K562 (cell line): ENCODE measurements at regions not wholly inside any gene's neighbourhood (a gene's known extent, or its start where the extent isn't known, plus 50 kb on each side); places are given as distances from the start of the nearest gene placed in this dataset.

Experiments
- ATAC-seq: fragments of 200-7000 bp; cut with Tn5 transposase; 3 replicates; pipeline ENCODE4 v1.9.1; 2020; ENCODE audit warnings: moderate library complexity
- BruUV-seq: library from RNA; stranded (reverse); fragments of 400-500 nt; replicated peaks from 2 replicates; lab custom pipeline; 2021; lab: Mats Ljungman, UMichigan
- CTCF ChIA-PET: fragments of 300-600 bp; formaldehyde crosslinking; extraction: SDS; loops from one replicate; lab custom pipeline; 2021; ENCODE audit warnings: low intra/inter-chr PET ratio; lab: Yijun Ruan, JAX
- POLR2A ChIA-PET: fragments of 300-600, 350-650 bp; sonication (Branson Sonifier 250); formaldehyde crosslinking; extraction: SDS; loops from one replicate; lab custom pipeline; 2021; ENCODE audit warnings: antibody characterized with exemption, inconsistent platforms; lab: Yijun Ruan, JAX
- DNase-seq, 4 experiments: peaks; one replicate each; pipeline versions ENCODE4 v3.0.0 to v3.0.0-alpha.2; 2011 to 2018; ENCODE audit warnings: low spot score in 3 of 4, mixed read lengths in 3 of 4; ENCODE audit errors: extremely low read depth in 1 of 4
- FAIRE-seq: peaks from 2 replicates; lab custom pipeline; 2011; peaks lifted over from hg19 to GRCh38; lab: Jason Lieb, UNC
- H2AFZ ChIP-seq: 2 replicates; pipeline ENCODE4 v1.6.0; 2011; ENCODE audit warnings: low read depth, low read length, control low read depth, inconsistent platforms
- H3K27ac ChIP-seq: fragments of 200-600 bp; 3 replicates; pipeline ENCODE4 v1.8.0; 2011; ENCODE audit warnings: low read depth, mild to moderate bottlenecking, control low read depth, inconsistent platforms, low read length, moderate library complexity, mixed read lengths; ENCODE audit errors: extremely low read depth
- H3K27me3 ChIP-seq, 2 experiments: fragments of 300-600 bp in 1 of 2; 2 replicates in 1 of 2; 3 replicates in 1 of 2; pipeline versions ENCODE4 v1.6.0 to v1.8.0; 2011; ENCODE audit warnings: inconsistent platforms in 2 of 2, low read length in 2 of 2, mild to moderate bottlenecking in 1 of 2, mixed read lengths in 1 of 2, moderate library complexity in 1 of 2; ENCODE audit not compliant: control insufficient read depth in 2 of 2, insufficient read depth in 2 of 2
- H3K36me3 ChIP-seq: fragments of 300-600 bp; 3 replicates; pipeline ENCODE4 v1.8.0; 2011; ENCODE audit warnings: mild to moderate bottlenecking, low read length, inconsistent platforms; ENCODE audit not compliant: control insufficient read depth, insufficient read depth
- H3K4me1 ChIP-seq, 2 experiments: fragments of 200-600 bp in 1 of 2; replicated peaks in 1 of 2; 2 replicates in 1 of 2; 3 replicates in 1 of 2; pipeline versions ENCODE4 v1.5.1 to v1.8.0; 2011; ENCODE audit warnings: inconsistent platforms in 2 of 2, low read length in 2 of 2, mild to moderate bottlenecking in 1 of 2, mixed read lengths in 1 of 2, moderate library complexity in 1 of 2; ENCODE audit not compliant: control insufficient read depth in 2 of 2, insufficient read depth in 2 of 2
- H3K4me2 ChIP-seq: 2 replicates; pipeline ENCODE4 v1.6.1; 2011; ENCODE audit warnings: low read length, control low read depth, inconsistent platforms, mixed read lengths; ENCODE audit not compliant: insufficient read depth
- H3K4me3 ChIP-seq: fragments of 200-600 bp; sonication (generic), shearing (Covaris generic); 2 replicates; pipeline ENCODE4 v1.5.1; 2016; ENCODE audit warnings: control low read depth, inconsistent platforms
- H3K79me2 ChIP-seq: fragments of 200-600 bp; 3 replicates; pipeline ENCODE4 v1.8.0; 2011; ENCODE audit warnings: low read length, inconsistent platforms; ENCODE audit not compliant: control insufficient read depth, insufficient read depth
- H3K9ac ChIP-seq, 2 experiments: 2 replicates each; pipeline versions ENCODE4 v1.6.0 to v1.6.1; 2011; ENCODE audit warnings: low read depth in 2 of 2, low read length in 2 of 2, control low read depth in 1 of 2, inconsistent platforms in 1 of 2, mild to moderate bottlenecking in 1 of 2, mixed read lengths in 1 of 2; ENCODE audit not compliant: insufficient read depth in 1 of 2
- H3K9me1 ChIP-seq: one replicate; pipeline ENCODE4 v1.6.0; 2011; ENCODE audit warnings: inconsistent platforms, mild to moderate bottlenecking, low read length, moderate library complexity; ENCODE audit not compliant: control insufficient read depth, insufficient read depth
- H3K9me3 ChIP-seq: replicated peaks from 2 replicates; pipeline ENCODE4 v1.5.1; 2011; ENCODE audit warnings: low read depth, low read length, inconsistent platforms; ENCODE audit not compliant: control insufficient read depth, insufficient read depth
- H4K20me1 ChIP-seq: replicated peaks from 2 replicates; pipeline ENCODE4 v1.6.1; 2011; ENCODE audit warnings: low read length, inconsistent platforms, mixed read lengths; ENCODE audit not compliant: control insufficient read depth, insufficient read depth
- BRD9 ChIP-seq: fragments of 450-650 bp; IDR thresholded peaks from 2 replicates; pipeline ENCODE4 v1.6.1; 2018; ENCODE audit warnings: low read depth; ENCODE audit not compliant: partially characterized antibody
- CBFA2T3 ChIP-seq: fragments of 450-650 bp; IDR thresholded peaks from 2 replicates; pipeline ENCODE4 v1.6.1; 2017
- HNRNPK ChIP-seq: fragments of 200-400 bp; formaldehyde crosslinking; IDR thresholded peaks from one replicate; pipeline ENCODE4 v1.6.1; 2018; ENCODE audit warnings: mild to moderate bottlenecking, low read depth, low read length; ENCODE audit not compliant: poor library complexity, severe bottlenecking
- LEF1 ChIP-seq: fragments of 450-650 bp; IDR thresholded peaks from 2 replicates; pipeline ENCODE4 v1.6.1; 2016; ENCODE audit warnings: mild to moderate bottlenecking
- MAZ ChIP-seq, 2 experiments: fragments of 450-650 bp in 1 of 2; sonication (generic) in 1 of 2; formaldehyde crosslinking; IDR thresholded peaks in 1 of 2; conservative IDR thresholded peaks in 1 of 2; 2 replicates each; pipeline versions ENCODE4 v1.4.0 to v1.5.0; 2020; ENCODE audit warnings: mild to moderate bottlenecking in 1 of 2, missing genetic modification reagents in 1 of 2
- NCOA4 ChIP-seq: fragments of 450-650 bp; IDR thresholded peaks from 2 replicates; pipeline ENCODE4 v1.6.1; 2018; ENCODE audit warnings: mild to moderate bottlenecking; ENCODE audit not compliant: partially characterized antibody
- SMAD2 ChIP-seq: fragments of 150-350 bp; IDR thresholded peaks from 2 replicates; pipeline ENCODE4 v1.6.1; 2014; ENCODE audit warnings: low read depth, mild to moderate bottlenecking, low read length
- SNIP1 ChIP-seq: fragments of 450-650 bp; IDR thresholded peaks from 2 replicates; pipeline ENCODE4 v1.7.1; 2017; ENCODE audit warnings: low read depth, mild to moderate bottlenecking
- TEAD4 ChIP-seq, 2 experiments: sonication (generic) in 1 of 2; formaldehyde crosslinking in 1 of 2; IDR thresholded peaks; 2 replicates each; pipeline versions ENCODE4 v1.6.1 to v1.8.0; 2012 to 2022; ENCODE audit warnings: borderline replicate concordance in 1 of 2, inconsistent platforms in 1 of 2, low read length in 1 of 2, mild to moderate bottlenecking in 1 of 2, missing genetic modification reagents in 1 of 2
- TGIF2 ChIP-seq: sonication (generic); formaldehyde crosslinking; IDR thresholded peaks from 2 replicates; pipeline ENCODE4 v1.8.1; 2022; ENCODE audit warnings: mild to moderate bottlenecking, missing genetic modification reagents, moderate library complexity
- ZNF140 ChIP-seq: fragments of 250-450 bp; sonication (Bioruptor Pico); IDR thresholded peaks from 2 replicates; pipeline ENCODE4 v1.8.0; 2021; ENCODE audit warnings: moderate library complexity, mild to moderate bottlenecking, inconsistent platforms
- WGBS: fragments of 100-300 bp; shearing (Covaris generic); methylation state at CpG from one replicate; pipeline ENCODE4 v1.1.6; 2016; ENCODE audit warnings: low coverage, mixed read lengths; ENCODE audit not compliant: insufficient coverage; ENCODE audit errors: missing lambda C conversion rate; 5-methylcytosine and 5-hydroxymethylcytosine counted together
- in situ Hi-C: fragments of 300-500 bp; cut with MboI; formaldehyde crosslinking; loops from 4 replicates; pipeline ENCODE4 v1.15.0; 2018; ENCODE audit warnings: inconsistent platforms, mixed read lengths
- intact Hi-C: fragments of 100-400 bp; cut with micrococcal nuclease; formaldehyde crosslinking; loops from 2 replicates; pipeline ENCODE4 v1.14.2; 2022
- TF ChIP-seq, protein P1 (sequence below), 2 experiments: fragments of 450-650 bp in 1 of 2; sonication (generic) in 1 of 2; formaldehyde crosslinking; conservative IDR thresholded peaks; 2 replicates each; pipeline versions ENCODE4 v1.4.0 to v1.8.1; 2020 to 2022; ENCODE audit warnings: mild to moderate bottlenecking in 1 of 2, missing genetic modification reagents in 1 of 2

GRCh38 chr5:167863883-167864282 lies 427.6 kb upstream of the WWC1 start:
- no peaks in the 10 kb centered on the region for H3K79me2 ChIP-seq
- H3K27ac ChIP-seq, result no peak overlapping the region
- H3K4me2 ChIP-seq, result no peak overlapping the region
- H3K4me1 ChIP-seq, result no peaks in the 10 kb centered on the region
- ChIA-PET POLR2A (no interaction called here), CTCF (no interaction called here)
- H3K36me3 ChIP-seq, result no peaks in the 10 kb centered on the region
- WGBS, result 0% methylated on average over 2 of the region's 2 CpGs
- in situ Hi-C loops, result no loop called here
- TF ChIP-seq MAZ (CRISPR knock-in tag; conservative IDR thresholded peaks at IDR 0.05 in 1 of 2, IDR thresholded peaks at IDR 0.05 in 1 of 2), result no peak
- no peak for TF ChIP-seq NCOA4
- TF ChIP-seq CBFA2T3, result no peak
- TF ChIP-seq TGIF2, result no peak
- no peak for TF ChIP-seq HNRNPK
- TF ChIP-seq BRD9, result no peak
- TF ChIP-seq TEAD4 (IDR thresholded peaks at IDR 0.05; ENCODE audit: low read length), result no peak
- TF ChIP-seq TEAD4 (CRISPR knock-in tag; IDR thresholded peaks at IDR 0.05; ENCODE audit: borderline replicate concordance), result no peak
- FAIRE-seq (no peak), DNase-seq (no peak), ATAC-seq (no peak)
- no peaks in the 10 kb centered on the region for H4K20me1 ChIP-seq
- H3K9me3 ChIP-seq, result no peaks in the 10 kb centered on the region
- H3K4me3 ChIP-seq, result no peak overlapping the region
- no peaks in the 10 kb centered on the region for H3K27me3 ChIP-seq
- no peak overlapping the region for H3K9ac ChIP-seq
- no peaks in the 10 kb centered on the region for H3K9me1 ChIP-seq
- BruUV-seq, result no TSS peak
- H2AFZ ChIP-seq, result no peak overlapping the region
- intact Hi-C loops, result no loop called here

- no peak overlapping the region for H3K4me2 ChIP-seq
- no peak overlapping the region for H3K9ac ChIP-seq
- H3K9me3 ChIP-seq, result no peaks in the 10 kb centered on the region
- H3K9me1 ChIP-seq, result no peaks in the 10 kb centered on the region
- H4K20me1 ChIP-seq, result no peaks in the 10 kb centered on the region
- no peaks in the 10 kb centered on the region for H3K4me1 ChIP-seq
- no peak overlapping the region for H3K27ac ChIP-seq
- H3K4me3 ChIP-seq, result no peak overlapping the region
- intact Hi-C loops (no loop called here), in situ Hi-C loops (no loop called here)
- no peak for FAIRE-seq
- no peaks in the 10 kb centered on the region for H3K27me3 ChIP-seq
- ChIA-PET CTCF (no interaction called here), POLR2A (no interaction called here)
- 2% methylated on average over 6 of the region's 6 CpGs for WGBS
- no peak for ATAC-seq
- no peak for DNase-seq
- H3K36me3 ChIP-seq, result no peaks in the 10 kb centered on the region
- H2AFZ ChIP-seq, result no peak overlapping the region
- no TSS peak for BruUV-seq
- H3K79me2 ChIP-seq, result no peaks in the 10 kb centered on the region
- no peak for TF ChIP-seq LEF1
- TF ChIP-seq SMAD2, result no peak
- no peak for TF ChIP-seq SNIP1
- no peak for TF ChIP-seq ZNF140 (CRISPR knock-in tag)
- TF ChIP-seq, protein P1, sequence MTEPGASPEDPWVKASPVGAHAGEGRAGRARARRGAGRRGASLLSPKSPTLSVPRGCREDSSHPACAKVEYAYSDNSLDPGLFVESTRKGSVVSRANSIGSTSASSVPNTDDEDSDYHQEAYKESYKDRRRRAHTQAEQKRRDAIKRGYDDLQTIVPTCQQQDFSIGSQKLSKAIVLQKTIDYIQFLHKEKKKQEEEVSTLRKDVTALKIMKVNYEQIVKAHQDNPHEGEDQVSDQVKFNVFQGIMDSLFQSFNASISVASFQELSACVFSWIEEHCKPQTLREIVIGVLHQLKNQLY (CRISPR knock-in tag; conservative IDR thresholded peaks at IDR 0.05), result no peak
Observed at GRCh38 chr5:167864801-167865200, 426.6 kb upstream of the WWC1 start.
